Lower lobe of right lung (tissue), 2 donors: ENCODE measurements at regions not wholly inside any gene's neighbourhood (a gene's known extent, or its start where the extent isn't known, plus 50 kb on each side); places are given as distances from the start of the nearest gene placed in this dataset.
A peak's percentile ranks its signal among the peaks of the same experiment; 100 is the strongest.

Experiments
- ATAC-seq, 2 donors: fragments of 200-7000 bp; cut with Tn5 transposase; one replicate each; pipeline ENCODE4 v1.9.1; 2020 to 2022; ENCODE audit warnings: mild to moderate bottlenecking in 2 of 2, moderate library complexity in 2 of 2
- DNase-seq: peaks from one replicate; pipeline ENCODE4 v3.0.0-alpha.2; 2020
- H3K27ac ChIP-seq: fragments of 200-600 bp; one replicate; pipeline ENCODE4 v1.8.0; 2022
- H3K27me3 ChIP-seq: fragments of 200-600 bp; one replicate; pipeline ENCODE4 v1.8.0; 2022; ENCODE audit warnings: low read depth
- H3K36me3 ChIP-seq: fragments of 200-600 bp; one replicate; pipeline ENCODE4 v1.8.0; 2022; ENCODE audit warnings: mild to moderate bottlenecking
- H3K4me1 ChIP-seq: fragments of 200-600 bp; one replicate; pipeline ENCODE4 v1.8.0; 2022
- H3K4me3 ChIP-seq: fragments of 200-600 bp; one replicate; pipeline ENCODE4 v1.8.0; 2022; ENCODE audit warnings: mild to moderate bottlenecking
- H3K9me3 ChIP-seq: fragments of 200-600 bp; one replicate; pipeline ENCODE4 v1.8.0; 2022
- intact Hi-C: fragments of 100-400 bp; cut with DNase I; formaldehyde crosslinking; loops from one replicate; pipeline ENCODE4 v1.11.0; 2022
- TF ChIP-seq, protein P1 (sequence below): fragments of 200-600 bp; IDR thresholded peaks from one replicate; pipeline ENCODE4 v1.8.0; 2022; ENCODE audit warnings: antibody characterized with exemption, mild to moderate bottlenecking
- donor health status: DM: no; HTN: yes; CAD: no; lungs with severe emphysema.

DNA sequence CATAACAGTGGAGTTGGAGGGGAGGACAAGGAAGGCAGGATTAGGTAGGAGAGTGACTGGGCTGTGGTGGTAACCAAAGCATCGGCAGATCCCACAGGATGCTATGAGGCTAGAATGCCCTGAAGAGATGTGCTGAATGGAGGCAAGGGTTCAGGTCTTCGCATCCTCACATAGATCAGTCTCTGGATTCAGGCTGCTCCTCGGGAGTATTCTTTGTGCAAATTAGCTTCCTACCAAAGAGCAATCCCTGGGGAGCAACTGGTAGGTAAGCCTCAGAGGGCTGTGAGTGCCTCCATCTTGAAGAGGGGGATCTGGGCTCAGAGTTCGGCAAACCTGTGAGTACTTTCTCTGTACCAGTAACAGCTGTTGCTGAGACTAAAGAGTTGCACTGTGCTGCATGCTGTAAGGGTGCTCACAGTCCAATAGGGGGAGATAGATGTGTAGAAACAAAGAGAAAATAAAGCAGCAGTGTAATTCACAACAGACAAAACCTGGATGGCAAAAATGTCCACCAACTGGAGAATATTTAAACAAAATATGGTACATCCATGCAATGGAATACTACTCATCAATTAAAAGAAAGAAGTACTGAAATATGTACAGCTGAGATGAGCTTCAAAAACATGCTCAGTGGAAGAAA, 322.4 kb upstream of the DEPDC1 start:
- no peaks in the 10 kb centered on the region for H3K9me3 ChIP-seq
- TF ChIP-seq, protein P1, sequence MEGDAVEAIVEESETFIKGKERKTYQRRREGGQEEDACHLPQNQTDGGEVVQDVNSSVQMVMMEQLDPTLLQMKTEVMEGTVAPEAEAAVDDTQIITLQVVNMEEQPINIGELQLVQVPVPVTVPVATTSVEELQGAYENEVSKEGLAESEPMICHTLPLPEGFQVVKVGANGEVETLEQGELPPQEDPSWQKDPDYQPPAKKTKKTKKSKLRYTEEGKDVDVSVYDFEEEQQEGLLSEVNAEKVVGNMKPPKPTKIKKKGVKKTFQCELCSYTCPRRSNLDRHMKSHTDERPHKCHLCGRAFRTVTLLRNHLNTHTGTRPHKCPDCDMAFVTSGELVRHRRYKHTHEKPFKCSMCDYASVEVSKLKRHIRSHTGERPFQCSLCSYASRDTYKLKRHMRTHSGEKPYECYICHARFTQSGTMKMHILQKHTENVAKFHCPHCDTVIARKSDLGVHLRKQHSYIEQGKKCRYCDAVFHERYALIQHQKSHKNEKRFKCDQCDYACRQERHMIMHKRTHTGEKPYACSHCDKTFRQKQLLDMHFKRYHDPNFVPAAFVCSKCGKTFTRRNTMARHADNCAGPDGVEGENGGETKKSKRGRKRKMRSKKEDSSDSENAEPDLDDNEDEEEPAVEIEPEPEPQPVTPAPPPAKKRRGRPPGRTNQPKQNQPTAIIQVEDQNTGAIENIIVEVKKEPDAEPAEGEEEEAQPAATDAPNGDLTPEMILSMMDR: no peak
- ATAC-seq: peak in 1 of 2 donors; percentile 41
- no peak for DNase-seq
- H3K4me1 ChIP-seq: no peaks in the 10 kb centered on the region
- H3K36me3 ChIP-seq: no peaks in the 10 kb centered on the region
- H3K27me3 ChIP-seq: no peaks in the 10 kb centered on the region
- H3K4me3 ChIP-seq: no peak overlapping the region
- intact Hi-C loops: no loop called here
- H3K27ac ChIP-seq: no peak overlapping the region

DNA sequence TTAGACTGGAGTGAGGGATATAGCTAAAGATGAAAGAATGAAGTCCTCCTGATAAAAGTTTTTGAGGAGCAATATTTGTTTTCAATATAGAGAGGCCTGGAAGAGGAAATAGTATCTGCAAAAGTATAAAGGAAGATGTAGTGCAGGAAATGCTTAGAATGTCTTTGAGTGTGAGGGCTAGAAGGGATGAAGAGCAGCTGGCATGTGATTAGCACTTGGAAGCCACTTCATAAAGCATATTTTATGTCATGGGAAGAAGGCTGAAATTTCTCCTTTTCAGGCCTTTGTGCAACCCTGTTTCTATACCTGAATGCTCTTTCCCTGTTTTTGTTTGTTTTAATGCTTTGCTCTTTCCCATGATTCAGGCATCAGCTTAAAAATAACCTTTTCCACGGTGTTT, 323.3 kb upstream of the DEPDC1 start:
- Histone ChIP-seq H3K4me1 (no peaks in the 10 kb centered on the region), H3K27me3 (no peaks in the 10 kb centered on the region), H3K27ac (no peak overlapping the region), H3K36me3 (no peaks in the 10 kb centered on the region), H3K9me3 (no peaks in the 10 kb centered on the region), H3K4me3 (no peak overlapping the region)
- intact Hi-C loops: no loop called here
- TF ChIP-seq, protein P1: no peak
- DNase-seq: no peak
- no peak for ATAC-seq

- ATAC-seq (no peak), DNase-seq (no peak)
- Histone ChIP-seq H3K9me3 (peaks cover 16% of the 10 kb centered on the region), H3K27me3 (no peaks in the 10 kb centered on the region), H3K27ac (no peak overlapping the region), H3K36me3 (no peaks in the 10 kb centered on the region), H3K4me1 (no peaks in the 10 kb centered on the region), H3K4me3 (no peak overlapping the region)
- intact Hi-C loops: no loop called here
- TF ChIP-seq, protein P1: no peak
Observed at GRCh38 chr1:68826836-68827235, 330.0 kb upstream of the DEPDC1 start.

DNA sequence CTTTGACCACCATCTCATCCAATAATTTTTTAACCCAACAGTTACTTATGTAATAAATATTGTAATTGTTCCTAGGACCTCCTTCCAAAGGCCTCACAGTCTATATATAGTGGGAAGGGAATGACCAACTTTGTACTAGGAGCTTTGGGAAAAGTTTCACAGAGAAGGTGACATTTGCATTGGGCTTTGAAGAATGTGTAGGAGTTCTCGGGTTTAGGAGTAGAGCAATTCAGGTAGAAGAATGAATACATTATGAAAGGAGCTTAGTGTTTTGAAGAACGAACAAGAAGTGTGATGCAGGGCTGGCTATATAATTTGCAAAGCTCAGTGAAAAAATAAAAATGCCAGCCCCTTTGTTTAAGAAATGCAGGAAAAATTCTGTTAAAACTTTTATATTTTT, 330.4 kb upstream of the DEPDC1 start:
- no peak overlapping the region for H3K4me3 ChIP-seq
- peaks cover 16% of the 10 kb centered on the region for H3K9me3 ChIP-seq
- H3K27ac ChIP-seq: no peak overlapping the region
- DNase-seq (no peak), ATAC-seq (no peak)
- no peaks in the 10 kb centered on the region for H3K27me3 ChIP-seq
- H3K4me1 ChIP-seq: no peaks in the 10 kb centered on the region
- intact Hi-C loops: no loop called here
- TF ChIP-seq, protein P1: no peak
- no peaks in the 10 kb centered on the region for H3K36me3 ChIP-seq

DNA sequence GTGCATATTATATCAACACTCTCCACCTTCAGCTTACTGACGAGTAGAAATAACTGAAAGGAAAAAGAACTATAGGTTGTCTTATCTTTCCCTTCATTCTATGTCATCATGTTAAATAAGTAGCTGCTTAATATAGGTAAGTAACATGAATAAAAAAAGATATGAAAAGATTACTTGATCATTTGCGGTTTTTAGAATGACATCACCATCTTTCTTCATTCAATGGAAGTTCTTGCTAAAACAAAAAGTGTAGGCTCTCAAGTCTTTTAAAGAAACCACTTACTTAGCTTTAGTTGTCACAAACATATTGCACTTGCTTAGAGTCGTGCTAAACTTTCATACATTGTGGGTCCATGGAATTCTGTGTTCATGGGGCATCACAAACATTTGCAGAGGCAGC, 331.1 kb upstream of the DEPDC1 start:
- TF ChIP-seq, protein P1: no peak
- Histone ChIP-seq H3K27ac (no peak overlapping the region), H3K4me3 (no peak overlapping the region), H3K27me3 (no peaks in the 10 kb centered on the region), H3K4me1 (no peaks in the 10 kb centered on the region), H3K36me3 (no peaks in the 10 kb centered on the region), H3K9me3 (peaks cover 16% of the 10 kb centered on the region)
- intact Hi-C loops: no loop called here
- DNase-seq: no peak
- ATAC-seq: no peak
